ENCODE measurements at regions not wholly inside any gene's neighbourhood (a gene's known extent, or its start where the extent isn't known, plus 50 kb on each side); places are given as distances from the start of the nearest gene placed in this dataset.

DNA sequence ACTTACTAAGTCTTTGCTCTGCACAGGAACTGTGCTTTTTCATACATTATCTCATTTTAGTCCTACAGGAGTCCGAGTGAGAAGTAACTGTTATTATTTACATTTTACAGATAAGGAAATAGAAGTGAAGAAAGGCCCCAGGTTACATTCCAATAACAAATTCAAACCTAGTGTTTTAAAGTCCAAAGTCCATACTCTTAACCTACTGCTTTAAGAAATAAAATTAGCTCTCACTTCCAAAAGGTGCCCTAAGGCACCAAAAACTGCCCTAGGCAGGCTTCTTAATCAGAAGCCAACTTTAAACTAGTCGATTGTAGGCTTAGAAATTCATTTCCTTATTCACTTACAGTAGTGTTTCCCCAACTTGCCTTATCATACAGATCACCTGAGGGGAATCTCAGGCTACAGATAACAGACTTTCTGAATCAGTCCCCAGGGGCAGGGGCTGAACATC, 555.9 kb downstream of the DIAPH3 start:
- BruUV-seq (replicated peaks): no TSS peak
- ChIA-PET CTCF (no interaction called here), POLR2A (ENCODE audit: low non-redundant PET) (no interaction called here)
- Histone ChIP-seq H3K4me1 (ENCODE audit: insufficient read depth, low read length, poor library complexity, severe bottlenecking) (no peaks in the 10 kb centered on the region), H3K4me3 (ENCODE audit: low read depth, low read length, poor library complexity, severe bottlenecking) (no peak overlapping the region), H3K27me3 (replicated peaks; ENCODE audit: insufficient read depth, low read depth, low read length, poor library complexity) (no peaks in the 10 kb centered on the region), H3K9me3 (ENCODE audit: low read depth, low read length, poor library complexity, severe bottlenecking) (no peaks in the 10 kb centered on the region), H3K36me3 (ENCODE audit: insufficient read depth, low read length, poor library complexity, severe bottlenecking) (no peaks in the 10 kb centered on the region), H3K27ac (ENCODE audit: low read depth, low read length, poor library complexity, severe bottlenecking) (no peak overlapping the region)
- TF ChIP-seq, protein P1, sequence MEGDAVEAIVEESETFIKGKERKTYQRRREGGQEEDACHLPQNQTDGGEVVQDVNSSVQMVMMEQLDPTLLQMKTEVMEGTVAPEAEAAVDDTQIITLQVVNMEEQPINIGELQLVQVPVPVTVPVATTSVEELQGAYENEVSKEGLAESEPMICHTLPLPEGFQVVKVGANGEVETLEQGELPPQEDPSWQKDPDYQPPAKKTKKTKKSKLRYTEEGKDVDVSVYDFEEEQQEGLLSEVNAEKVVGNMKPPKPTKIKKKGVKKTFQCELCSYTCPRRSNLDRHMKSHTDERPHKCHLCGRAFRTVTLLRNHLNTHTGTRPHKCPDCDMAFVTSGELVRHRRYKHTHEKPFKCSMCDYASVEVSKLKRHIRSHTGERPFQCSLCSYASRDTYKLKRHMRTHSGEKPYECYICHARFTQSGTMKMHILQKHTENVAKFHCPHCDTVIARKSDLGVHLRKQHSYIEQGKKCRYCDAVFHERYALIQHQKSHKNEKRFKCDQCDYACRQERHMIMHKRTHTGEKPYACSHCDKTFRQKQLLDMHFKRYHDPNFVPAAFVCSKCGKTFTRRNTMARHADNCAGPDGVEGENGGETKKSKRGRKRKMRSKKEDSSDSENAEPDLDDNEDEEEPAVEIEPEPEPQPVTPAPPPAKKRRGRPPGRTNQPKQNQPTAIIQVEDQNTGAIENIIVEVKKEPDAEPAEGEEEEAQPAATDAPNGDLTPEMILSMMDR (conservative IDR thresholded peaks at IDR 0.05; ENCODE audit: low read depth, low read length): no peak
- TF ChIP-seq EZH2 (IDR thresholded peaks at IDR 0.05; ENCODE audit: borderline replicate concordance, low read depth, low read length, poor library complexity, severe bottlenecking): no peak
- intact Hi-C loops (cut with micrococcal nuclease; ENCODE audit: unreplicated experiment): no loop called here
- no peak for DNase-seq (ENCODE audit: low spot score)

- TF ChIP-seq, protein P1 (conservative IDR thresholded peaks at IDR 0.05; ENCODE audit: low read depth, low read length): no peak
- no peak for TF ChIP-seq EZH2 (IDR thresholded peaks at IDR 0.05; ENCODE audit: borderline replicate concordance, low read depth, low read length, poor library complexity, severe bottlenecking)
- DNase-seq (ENCODE audit: low spot score): no peak
- Histone ChIP-seq H3K4me1 (ENCODE audit: insufficient read depth, low read length, poor library complexity, severe bottlenecking) (no peaks in the 10 kb centered on the region), H3K4me3 (ENCODE audit: low read depth, low read length, poor library complexity, severe bottlenecking) (no peak overlapping the region), H3K36me3 (ENCODE audit: insufficient read depth, low read length, poor library complexity, severe bottlenecking) (no peaks in the 10 kb centered on the region), H3K27me3 (replicated peaks; ENCODE audit: insufficient read depth, low read depth, low read length, poor library complexity) (no peaks in the 10 kb centered on the region), H3K9me3 (ENCODE audit: low read depth, low read length, poor library complexity, severe bottlenecking) (no peaks in the 10 kb centered on the region), H3K27ac (ENCODE audit: low read depth, low read length, poor library complexity, severe bottlenecking) (no peak overlapping the region)
- intact Hi-C loops (cut with micrococcal nuclease; ENCODE audit: unreplicated experiment): no loop called here
- ChIA-PET CTCF (no interaction called here), POLR2A (ENCODE audit: low non-redundant PET) (no interaction called here)
- BruUV-seq (replicated peaks): no TSS peak
These were observed 554.3 kb downstream of the DIAPH3 start for GRCh38 chr13:59609421-59609820.

Measured in A673 (cell line).